HK-2 (cell line): ENCODE measurements at regions not wholly inside any gene's neighbourhood (a gene's known extent, or its start where the extent isn't known, plus 50 kb on each side); places are given as distances from the start of the nearest gene placed in this dataset.
"Not testable (repeated sequence)": the region's sequence is repeated elsewhere in the genome, so short reads cannot be mapped to it uniquely, and the experiment has no call there.

Experiments used
- DNase-seq: peaks from one replicate; pipeline ENCODE4 v3.0.0-alpha.2; 2018; ENCODE audit not compliant: unreplicated experiment

DNA sequence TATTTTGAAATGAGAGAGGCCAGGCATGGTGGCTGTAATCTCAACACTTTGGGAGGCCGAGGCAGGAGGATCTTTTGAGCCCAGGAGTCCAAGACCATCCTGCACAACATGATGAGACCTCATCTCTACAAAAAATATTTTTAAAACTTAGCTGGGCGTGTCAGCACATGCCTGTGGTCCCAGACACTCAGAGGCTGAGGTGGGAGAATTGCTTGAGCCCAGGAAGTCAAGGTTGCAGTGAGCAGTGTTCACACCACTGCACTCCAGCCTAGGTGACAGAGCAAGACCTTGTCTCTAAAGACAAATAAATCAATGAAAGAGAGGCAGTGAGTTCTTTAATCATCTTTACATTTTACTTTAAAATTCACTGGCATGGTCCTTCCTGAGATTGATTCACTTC is 124.5 kb downstream of the DUSP6 start:
- DNase-seq: no peak

DNA sequence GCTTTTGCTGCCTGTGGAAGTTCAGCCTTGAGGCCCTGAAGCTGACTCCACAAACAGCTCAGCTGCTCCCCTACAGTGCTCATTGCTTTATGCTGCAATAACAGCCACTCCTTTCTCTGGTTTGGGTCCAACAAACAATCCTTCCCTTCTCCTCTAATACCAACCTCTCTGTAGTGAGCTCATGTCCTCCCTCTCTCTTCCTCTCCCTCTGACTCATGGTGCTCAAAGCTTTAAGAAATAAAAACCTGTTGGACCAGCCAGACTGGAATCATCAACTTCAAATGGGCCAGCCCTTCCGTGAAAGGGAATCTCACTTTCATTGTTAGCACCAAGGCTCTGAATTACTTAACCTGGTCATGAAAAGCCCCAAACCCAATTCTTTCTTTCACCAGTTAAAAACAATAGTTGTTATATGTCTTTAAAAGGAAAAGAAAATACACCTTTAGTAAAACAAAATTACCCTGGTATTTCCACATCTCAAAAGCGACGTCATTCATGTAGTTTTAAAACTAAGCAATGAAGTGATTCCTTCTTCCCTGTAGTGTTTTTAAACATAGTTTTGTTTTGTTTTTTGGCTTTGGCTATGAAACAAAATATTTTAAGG is 126.4 kb downstream of the DUSP6 start:
- DNase-seq: no peak

DNA sequence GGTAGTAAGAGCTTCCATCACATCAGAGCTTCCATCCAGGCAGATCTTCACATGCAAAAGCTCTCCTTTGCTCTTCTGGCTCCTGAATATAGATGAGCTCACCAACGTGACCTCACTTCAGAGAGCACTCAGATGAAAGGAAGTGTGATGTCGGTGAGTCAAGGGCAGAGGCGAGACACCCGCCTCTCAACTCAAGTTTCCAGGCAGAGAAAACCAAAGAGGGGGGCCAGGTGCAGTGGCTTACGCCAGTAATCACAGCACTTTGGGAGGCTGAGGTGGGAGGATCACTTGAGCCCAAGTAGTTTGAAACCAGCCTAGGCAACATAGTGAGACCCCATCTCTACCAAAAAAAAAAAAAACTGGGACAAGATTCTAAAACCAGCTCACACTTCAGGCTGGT is 126.9 kb downstream of the DUSP6 start:
- DNase-seq: peak; percentile 35

DNA sequence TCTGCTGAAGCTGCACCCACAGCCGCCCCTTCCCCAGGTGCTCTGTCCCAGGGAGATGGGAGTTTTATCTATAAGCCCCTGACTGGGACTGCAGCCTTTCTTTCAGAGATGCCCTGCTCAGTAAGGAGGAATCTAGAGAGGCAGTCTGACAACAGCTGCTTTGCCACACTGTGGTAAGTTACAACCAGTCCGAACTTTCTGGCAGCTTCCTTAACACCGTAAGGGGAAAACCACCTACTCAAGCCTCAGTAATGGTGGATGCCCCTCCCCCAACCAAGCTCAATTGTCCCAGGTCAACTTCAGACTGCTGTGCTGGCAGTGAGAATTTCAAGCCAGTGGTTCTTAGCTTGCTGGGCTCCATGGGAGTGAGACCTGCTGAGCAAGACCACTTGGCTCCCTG is 129.7 kb downstream of the DUSP6 start:
- DNase-seq: not testable (repeated sequence)

DNA sequence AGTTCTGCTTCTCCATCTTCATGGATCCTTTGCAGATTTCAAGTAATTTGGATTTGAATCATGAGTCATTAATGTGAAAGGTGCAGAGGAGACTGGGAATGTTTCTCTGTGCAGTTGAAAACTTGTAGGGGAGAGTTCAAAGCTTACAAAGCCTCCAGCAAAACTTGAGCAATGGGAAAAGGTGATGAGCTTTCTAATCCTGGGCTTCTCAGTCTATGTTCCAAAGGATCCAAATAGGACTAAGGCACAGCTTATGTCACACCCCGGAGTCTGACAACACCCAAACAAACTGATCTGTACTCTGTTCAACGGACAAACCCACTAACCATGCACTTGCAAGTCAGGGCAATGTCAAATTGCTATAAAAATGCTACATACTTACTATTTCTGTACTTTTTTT is 134.8 kb downstream of the DUSP6 start:
- no peak for DNase-seq

DNA sequence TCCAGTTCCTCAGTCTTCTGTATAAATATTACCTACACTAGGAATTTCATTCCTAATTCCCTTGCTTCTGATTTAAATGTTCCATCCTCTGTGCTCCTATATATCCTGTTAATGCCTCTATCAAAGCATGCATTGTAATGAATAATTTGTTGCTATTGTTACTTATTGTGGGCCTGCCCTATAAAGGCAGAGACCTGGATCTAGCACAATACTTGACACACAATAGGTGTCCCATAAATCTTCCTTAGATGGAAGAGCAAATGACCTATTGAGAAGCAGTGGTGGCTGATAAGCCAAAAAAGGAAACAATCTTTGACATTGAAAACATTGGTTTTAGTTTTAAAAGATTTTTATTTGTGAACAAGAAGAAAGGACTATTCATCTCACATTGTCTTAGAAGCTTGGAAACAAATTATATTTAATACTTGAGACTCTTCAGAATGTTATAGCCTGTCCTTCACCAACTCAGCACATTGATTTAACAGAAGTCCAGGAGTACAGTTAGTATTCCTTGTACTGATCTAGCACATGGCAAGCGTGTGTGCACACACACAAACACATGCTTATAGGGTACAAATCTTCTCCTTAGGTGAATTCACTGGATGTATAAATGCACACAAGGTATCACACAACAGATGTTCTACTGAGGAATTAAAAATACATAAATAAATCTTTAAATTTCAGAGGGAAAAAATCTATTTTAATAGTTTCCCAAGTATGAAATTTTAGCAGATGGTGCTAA is 135.9 kb downstream of the DUSP6 start:
- DNase-seq: no peak

DNA sequence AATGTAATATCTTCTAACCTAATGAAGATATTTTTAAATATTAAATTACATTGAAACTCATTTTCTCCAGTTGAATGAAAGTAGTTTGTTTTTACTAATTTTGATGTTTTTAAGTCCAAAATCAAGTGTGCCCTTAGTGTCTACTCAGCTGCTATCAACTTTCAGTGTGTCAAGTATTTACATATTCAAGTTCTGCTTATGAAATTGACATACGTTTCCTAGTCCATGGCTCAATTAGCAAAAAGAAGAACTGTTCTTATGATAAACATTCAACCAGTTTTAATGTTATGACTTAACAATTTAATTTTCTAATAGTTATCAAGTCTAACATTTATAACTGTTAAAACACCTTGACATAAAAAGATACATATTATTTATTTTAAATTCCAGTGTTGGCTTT is 137.1 kb downstream of the DUSP6 start:
- no peak for DNase-seq

DNA sequence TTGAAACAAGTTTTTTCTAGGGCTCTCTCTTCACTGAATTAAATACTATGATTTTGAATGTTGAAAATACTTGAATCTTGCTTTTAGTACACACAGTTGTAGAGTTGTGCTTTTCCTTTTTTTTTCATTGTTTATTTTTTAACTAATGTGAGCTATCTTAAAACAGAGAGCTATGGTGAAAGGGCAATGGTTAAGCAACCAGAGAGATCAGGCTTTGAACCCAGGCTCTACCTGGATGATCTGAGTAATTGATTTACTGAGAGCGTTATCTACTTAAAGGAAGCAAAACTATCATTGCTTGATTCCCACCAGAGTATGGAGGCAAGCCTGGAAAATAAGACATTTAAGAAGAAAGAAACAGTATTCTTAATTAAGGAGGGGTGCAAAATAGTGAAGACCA is 138.6 kb downstream of the DUSP6 start:
- no peak for DNase-seq

DNA sequence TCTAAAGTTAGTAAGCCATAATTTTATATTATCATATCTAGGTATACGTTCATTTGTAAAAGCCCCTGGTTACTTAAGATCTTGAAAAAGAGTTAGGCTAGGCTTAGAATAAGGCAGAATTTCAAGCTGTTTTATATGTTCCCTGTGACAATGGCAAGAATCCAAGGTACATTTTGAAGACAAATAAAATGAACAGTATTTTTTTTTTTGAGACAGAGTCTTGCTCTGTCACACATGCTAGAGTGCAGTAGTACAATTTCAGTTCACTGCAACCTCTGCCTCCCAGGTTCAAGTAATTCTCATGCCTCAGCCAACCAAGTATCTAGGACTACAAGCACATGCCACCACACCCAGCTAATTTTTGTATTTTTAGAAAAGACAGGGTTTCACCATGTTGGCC is 139.2 kb downstream of the DUSP6 start:
- no peak for DNase-seq

DNA sequence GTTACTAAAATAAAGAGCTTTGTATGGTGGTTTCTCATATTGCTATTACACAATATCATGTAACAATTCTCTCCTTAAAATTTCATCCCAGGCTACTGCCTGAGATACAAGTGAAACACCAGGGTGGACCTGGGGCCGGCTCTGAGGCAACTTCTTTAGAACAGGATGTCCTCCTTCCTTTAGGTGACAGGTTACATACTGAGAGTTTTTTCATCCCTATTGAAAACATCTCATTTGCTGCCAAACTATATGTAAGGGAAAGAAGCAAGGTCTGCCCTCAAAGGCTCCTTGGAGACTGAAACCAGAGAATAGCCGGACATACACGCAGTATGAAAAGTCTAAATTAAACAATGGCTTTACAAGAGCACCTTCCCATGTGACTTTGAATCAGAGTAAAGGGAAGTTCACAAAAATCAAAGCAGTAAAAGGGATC is 139.9 kb downstream of the DUSP6 start:
- DNase-seq: no peak

DNA sequence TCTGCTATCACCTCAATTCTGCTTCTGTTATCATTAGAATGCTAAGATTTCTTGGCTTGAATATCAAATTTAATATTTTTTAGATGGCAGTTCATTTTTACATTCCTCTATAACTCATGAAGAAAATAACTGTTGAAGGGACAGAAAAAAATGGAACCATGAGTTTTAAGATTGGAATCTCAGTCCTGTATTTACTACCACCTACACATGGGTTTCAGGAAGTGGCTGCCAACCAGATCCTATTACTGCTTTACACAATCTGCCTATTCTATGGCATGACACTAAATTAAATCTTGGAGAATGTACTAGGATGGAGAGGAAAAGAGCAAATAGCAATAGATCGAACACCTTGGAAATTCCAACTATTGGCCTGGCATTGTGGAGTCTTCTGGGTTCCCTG is 140.8 kb downstream of the DUSP6 start:
- no peak for DNase-seq

DNA sequence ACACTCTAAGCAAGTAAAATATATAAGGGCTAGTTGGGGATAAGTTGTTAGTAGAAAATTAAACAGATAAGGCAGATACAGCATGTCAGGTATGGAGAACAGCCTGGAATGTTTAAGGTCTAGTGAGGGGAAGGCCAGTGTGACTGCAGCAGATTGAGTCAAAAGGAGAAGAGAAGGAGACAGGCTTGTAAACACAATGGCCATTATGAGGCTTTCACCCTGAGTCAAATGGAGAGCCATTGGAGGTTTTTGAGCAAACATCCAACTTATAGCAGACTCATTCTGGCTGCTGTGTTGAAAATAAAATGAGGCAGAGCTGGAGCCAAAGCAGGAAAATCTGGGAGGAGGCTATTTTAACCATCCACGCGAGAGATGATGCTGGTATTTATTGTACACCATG is 142.0 kb downstream of the DUSP6 start:
- no peak for DNase-seq

DNA sequence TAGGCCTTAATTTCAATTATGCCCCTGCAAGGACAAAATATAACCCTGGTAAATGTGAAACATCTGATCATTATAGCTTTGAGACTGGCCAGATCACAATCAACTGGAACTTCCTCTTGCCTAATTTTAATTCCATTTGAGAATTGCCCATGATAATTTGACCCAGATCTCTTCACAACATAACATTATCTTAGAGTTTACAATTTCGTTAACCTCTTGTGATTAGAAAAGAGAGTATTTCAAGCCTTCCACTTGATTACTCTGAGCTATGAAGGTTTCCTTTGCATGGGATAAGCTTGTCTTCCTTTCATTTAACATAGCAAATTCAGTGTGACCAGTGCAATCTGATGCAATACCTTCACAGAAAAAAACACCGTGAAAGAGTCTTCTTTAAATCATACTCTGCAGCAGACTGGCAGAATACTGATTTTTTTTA is 143.6 kb downstream of the DUSP6 start:
- no peak for DNase-seq

DNA sequence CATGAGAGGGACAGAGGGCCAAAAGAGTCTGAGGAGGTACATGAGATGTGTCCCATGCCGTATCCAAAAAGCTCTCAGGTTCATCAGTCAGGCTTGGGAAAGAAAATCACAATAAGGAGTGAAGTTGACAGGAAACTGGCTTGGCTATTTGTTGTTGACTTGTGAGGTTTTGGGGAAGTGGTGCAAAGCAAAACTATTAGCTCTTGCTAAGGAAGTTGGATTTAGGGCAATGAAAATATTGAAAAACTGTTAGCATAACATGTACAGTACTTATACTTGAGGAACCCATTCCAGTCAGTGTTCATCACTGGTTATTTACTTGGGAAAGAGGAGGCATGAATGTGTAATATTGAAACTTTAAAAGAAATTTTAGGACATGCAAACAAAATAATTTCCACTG is 145.9 kb downstream of the DUSP6 start:
- no peak for DNase-seq

DNA sequence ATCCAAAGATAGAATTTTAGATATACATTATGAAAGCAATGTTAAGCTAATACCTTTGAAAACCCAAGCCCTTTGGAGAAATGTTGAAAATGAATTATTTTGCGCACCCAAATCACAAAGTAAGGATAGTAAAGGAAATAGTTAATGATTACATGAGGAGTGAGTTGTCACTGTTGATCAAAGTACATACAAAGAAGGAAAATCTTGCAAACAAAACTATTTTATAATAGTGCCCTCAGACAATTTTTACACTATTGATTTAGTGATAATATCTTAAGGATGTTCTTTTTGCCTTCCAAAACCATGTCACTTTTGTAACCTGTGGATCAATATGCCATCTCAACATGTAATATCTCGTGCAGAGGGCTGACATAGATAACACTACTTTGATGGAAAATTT is 146.8 kb downstream of the DUSP6 start:
- no peak for DNase-seq

DNA sequence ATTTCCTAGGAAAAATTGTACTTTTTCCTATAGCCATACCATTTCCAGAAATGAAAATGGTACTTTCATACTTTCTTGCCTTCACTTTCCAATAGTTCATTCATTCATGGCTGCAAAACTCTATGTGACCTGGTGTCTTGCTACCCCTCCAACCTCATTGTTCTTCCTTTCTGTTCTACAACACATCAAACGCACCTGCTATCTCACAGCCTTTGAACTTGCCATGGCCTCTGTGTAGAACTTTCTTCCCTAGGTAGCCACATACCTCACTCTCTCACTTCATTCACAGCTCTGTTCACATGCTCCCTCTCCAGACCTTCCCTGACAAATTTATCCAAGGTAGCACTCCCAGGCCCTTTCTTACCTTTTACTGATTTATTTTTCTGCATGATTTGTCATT is 149.2 kb downstream of the DUSP6 start:
- DNase-seq: no peak

DNA sequence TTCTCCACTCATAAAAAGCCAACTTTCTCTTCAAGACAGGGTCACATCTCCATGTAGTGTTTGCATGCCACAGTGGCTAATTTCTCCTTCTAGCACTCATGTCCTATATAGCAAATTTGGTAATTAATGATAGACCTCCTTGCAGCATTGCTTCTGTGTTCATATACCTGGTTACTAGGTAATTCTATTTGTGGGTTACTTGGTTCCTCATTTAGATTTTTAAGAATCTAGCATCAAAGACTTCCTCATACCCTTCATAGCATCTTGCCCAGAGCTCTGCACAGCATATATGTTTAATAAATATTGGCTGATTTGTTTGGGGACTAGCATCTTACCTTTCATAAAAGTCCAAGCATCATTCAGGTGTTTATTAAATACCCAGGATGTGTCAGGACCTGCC is 152.1 kb downstream of the DUSP6 start:
- DNase-seq: no peak

DNA sequence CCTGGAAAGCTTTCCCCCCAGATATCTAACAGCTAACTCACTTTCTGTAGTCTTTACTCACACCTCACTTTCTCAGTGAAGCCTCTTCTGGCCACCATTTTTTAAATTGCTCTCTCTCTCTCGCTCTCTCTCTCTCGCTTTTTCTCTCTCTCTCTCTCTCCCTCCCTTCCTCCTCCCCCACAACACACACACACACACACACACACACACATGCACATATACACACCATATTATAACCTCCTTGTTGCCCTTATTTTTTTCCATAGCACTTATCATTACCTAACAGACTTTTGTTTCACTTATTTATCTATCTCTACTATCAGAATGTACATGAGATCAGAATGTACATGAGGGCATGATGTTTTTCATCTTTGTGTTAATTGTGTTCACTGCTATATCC is 156.8 kb downstream of the DUSP6 start:
- no peak for DNase-seq

DNA sequence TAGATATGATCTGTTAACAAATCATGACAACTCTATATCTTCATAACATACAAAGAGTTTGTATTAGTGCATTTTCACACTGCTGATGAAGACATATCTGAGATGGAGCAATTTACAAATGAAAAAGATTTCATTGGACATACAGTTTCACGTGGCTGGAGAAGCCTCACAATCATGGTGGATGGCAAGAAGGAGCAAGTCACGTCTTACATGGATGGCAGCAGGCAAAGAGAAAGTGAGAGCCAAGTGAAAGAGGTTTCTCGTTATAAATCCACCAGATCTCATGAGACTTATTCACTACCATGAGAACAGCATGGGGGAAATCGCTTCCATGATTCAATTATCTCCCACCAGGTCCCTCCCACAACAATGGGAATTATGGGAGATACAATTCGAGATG is 157.6 kb downstream of the DUSP6 start:
- DNase-seq: no peak

DNA sequence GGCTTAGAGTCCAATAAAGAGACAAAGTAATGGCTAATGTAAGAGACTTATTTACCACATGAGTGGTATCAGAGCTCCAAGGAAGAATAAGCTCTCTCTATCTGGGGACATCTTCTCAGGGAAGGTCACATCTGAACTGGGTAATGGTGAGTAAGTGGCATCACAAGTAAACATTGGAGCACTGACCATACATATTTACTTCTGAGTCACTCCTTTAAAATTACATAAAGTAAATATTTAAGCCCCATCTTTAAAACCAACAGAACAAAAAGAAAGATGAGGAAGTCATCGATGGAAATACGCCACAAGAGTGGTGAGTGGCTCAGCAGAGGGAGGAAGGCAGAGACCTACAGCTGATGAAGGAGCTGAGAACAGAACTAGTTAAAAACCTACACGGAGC is 159.9 kb downstream of the DUSP6 start:
- no peak for DNase-seq

DNA sequence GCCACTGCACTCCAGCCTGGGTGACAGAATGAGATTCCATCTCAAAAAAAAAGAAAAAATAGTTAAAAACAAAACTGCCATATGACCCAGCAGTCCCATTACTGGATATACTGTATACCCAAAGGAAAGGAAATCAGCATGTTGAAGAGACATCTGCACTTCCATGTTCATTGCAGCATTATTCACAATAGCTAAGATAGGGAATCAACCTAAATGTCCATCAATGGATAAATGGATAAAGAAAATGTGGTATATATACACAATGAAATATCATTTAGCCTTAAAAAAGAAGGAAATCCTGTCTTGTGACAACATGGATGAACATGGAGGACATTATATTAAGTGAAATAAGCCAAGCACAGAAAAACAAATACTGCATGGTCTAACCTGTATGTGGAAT is 160.7 kb downstream of the DUSP6 start:
- DNase-seq: not testable (repeated sequence)

DNA sequence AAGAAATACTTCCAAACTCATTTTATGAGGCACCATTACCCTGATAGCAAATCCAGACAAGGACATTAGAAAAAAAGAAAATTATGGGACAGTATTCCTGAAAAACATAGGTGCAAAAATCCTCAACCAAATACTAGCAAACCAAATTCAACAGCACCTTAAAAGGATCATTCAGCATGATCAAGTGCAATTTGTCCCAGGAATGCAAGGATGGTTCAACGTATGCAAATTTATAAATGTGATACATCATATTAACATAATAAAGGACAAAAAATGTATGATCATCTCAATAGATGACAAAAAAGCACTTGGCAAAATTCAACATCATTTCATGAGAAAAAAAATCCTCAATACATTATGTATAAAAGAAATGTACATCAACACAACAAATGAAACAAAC is 162.9 kb downstream of the DUSP6 start:
- no peak for DNase-seq

DNA sequence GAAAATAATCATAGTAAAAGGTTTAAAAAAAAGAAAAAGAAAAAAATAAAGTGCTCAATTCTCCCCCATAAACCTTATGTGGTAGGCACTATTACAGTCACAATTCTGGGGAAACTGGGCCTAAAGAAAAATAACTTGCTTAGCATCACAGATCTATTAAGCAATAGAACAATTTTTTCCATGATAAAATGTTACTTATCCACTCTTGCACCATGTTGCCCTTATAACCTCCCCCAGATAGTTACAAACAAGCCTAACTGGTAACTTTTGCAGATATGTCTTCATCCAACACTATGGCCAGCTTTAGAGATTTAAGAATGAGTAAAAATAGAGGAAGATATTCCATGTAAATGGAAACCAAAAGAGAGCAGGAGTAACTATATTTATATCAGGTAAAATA is 164.8 kb downstream of the DUSP6 start:
- no peak for DNase-seq

DNA sequence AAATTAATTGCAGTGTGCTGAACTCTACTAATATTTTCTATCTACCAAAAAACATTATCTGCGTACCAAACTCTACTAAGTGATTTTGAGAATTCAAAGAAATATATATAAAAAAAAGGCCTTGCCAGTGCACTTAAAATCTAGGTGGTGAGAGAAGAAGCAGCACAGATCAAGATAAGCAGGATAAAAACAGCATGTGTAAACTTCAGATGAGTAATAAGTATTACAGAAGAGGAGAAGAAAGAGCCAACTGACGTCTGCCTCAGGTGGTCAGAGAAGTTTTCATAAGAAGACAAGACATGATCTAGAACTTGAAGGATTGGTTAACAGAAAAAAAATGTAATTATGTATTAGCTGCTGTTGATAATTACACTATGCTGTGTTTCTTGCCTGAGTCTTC is 166.4 kb downstream of the DUSP6 start:
- no peak for DNase-seq
